SW480 (cell line): ENCODE measurements at regions not wholly inside any gene's neighbourhood (a gene's known extent, or its start where the extent isn't known, plus 50 kb on each side); places are given as distances from the start of the nearest gene placed in this dataset.

Experiments
- DNase-seq: peaks from one replicate; pipeline ENCODE4 v3.0.0-alpha.2; 2016; ENCODE audit warnings: low spot score

- no peak for DNase-seq
These were observed 286.5 kb downstream of the PCDH17 start for GRCh38 chr13:57918086-57918485.

- DNase-seq: no peak
These were observed 287.4 kb downstream of the PCDH17 start for GRCh38 chr13:57918913-57919312.

GRCh38 chr13:57925250-57925649 is 293.7 kb downstream of the PCDH17 start:
- DNase-seq: peak; percentile 9

- no peak for DNase-seq
These were observed 294.2 kb downstream of the PCDH17 start for GRCh38 chr13:57925751-57926150.

- no peak for DNase-seq
These were observed 300.5 kb downstream of the PCDH17 start for GRCh38 chr13:57932061-57932460.

GRCh38 chr13:57933606-57934005 is 302.1 kb downstream of the PCDH17 start:
- no peak for DNase-seq

- DNase-seq: no peak
These were observed 304.4 kb downstream of the PCDH17 start for GRCh38 chr13:57935965-57936364.

GRCh38 chr13:57946361-57946760 is 314.8 kb downstream of the PCDH17 start:
- no peak for DNase-seq

- no peak for DNase-seq
These were observed 317.3 kb downstream of the PCDH17 start for GRCh38 chr13:57948884-57949283.

- no peak for DNase-seq
These were observed 338.4 kb downstream of the PCDH17 start for GRCh38 chr13:57969951-57970350.

- DNase-seq: no peak
These were observed 338.9 kb downstream of the PCDH17 start for GRCh38 chr13:57970404-57970803.

- DNase-seq: no peak
These were observed 351.2 kb downstream of the PCDH17 start for GRCh38 chr13:57982782-57983181.

GRCh38 chr13:57988276-57988675 is 356.7 kb downstream of the PCDH17 start:
- no peak for DNase-seq

- DNase-seq: no peak
These were observed 359.5 kb downstream of the PCDH17 start for GRCh38 chr13:57991041-57991440.

GRCh38 chr13:57992416-57992815 is 360.9 kb downstream of the PCDH17 start:
- DNase-seq: no peak

- DNase-seq: no peak
These were observed 365.2 kb downstream of the PCDH17 start for GRCh38 chr13:57996717-57997116.

- DNase-seq: no peak
These were observed 373.2 kb downstream of the PCDH17 start for GRCh38 chr13:58004751-58005150.

GRCh38 chr13:58018020-58018419 is 386.5 kb downstream of the PCDH17 start:
- no peak for DNase-seq

GRCh38 chr13:58018865-58019264 is 387.3 kb downstream of the PCDH17 start:
- DNase-seq: no peak

GRCh38 chr13:58024103-58024502 is 392.6 kb downstream of the PCDH17 start:
- no peak for DNase-seq

GRCh38 chr13:58025821-58026220 is 394.3 kb downstream of the PCDH17 start:
- DNase-seq: no peak

GRCh38 chr13:58032676-58033460 is 401.3 kb downstream of the PCDH17 start:
- DNase-seq: no peak

- DNase-seq: no peak
These were observed 412.4 kb downstream of the PCDH17 start for GRCh38 chr13:58043971-58044370.

- DNase-seq: no peak
These were observed 417.1 kb downstream of the PCDH17 start for GRCh38 chr13:58048670-58049069.
